Hematopoietic multipotent progenitor cell treated with erythropoietin and hydrocortisone succinate and interleukin-3 and kit ligand, for 17 days (in vitro differentiated cells): ENCODE measurements at regions not wholly inside any gene's neighbourhood (a gene's known extent, or its start where the extent isn't known, plus 50 kb on each side); places are given as distances from the start of the nearest gene placed in this dataset.
"Not testable (repeated sequence)": the region's sequence is repeated elsewhere in the genome, so short reads cannot be mapped to it uniquely, and the experiment has no call there.

Source experiments
- DNase-seq: peaks from one replicate; pipeline ENCODE4 v3.0.0-alpha.2; 2015; ENCODE audit warnings: low spot score

- DNase-seq: no peak
Observed at GRCh38 chr4:110848787-110849186, 225.9 kb upstream of the PITX2 start.

- DNase-seq: no peak
Observed at GRCh38 chr4:110849461-110849860, 226.6 kb upstream of the PITX2 start.

- no peak for DNase-seq
Observed at GRCh38 chr4:110850461-110851442, 227.9 kb upstream of the PITX2 start.

DNA sequence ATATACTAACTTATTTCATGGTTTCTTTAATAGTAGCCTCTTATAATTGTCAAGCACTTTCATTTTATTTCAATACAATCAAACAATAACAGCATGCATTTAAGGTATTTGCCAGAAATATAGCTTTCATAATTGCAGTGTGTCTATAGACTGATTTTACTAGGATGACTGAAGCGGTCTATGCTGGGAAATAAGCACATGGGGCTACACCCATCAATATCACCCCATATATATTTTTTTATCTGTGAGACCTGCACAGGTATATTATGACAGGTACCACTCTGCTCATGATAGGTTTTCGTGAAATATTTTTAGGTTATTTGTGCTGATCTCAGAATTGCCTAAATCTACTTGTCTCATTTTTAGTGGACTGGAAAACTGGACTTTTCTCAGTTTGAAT is 229.1 kb upstream of the PITX2 start:
- DNase-seq: no peak

DNA sequence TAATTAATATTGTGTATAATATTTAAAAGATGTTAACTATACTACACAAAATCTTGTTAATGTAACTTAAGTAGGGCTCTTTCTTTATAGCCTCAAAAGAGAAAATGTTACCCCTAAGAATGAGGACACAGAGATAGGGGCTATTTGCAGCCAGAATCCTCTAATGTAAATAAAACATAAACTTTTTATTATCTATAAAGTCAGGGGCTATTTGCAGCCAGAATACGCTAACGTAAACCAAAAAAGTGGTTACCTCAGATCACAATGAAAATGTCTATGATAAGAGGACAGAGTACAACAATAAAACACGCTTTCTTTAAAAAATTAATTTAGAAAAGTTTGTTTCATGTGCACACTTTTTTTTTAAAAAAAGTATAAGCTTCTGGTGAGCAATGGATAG is 229.9 kb upstream of the PITX2 start:
- DNase-seq: no peak

DNA sequence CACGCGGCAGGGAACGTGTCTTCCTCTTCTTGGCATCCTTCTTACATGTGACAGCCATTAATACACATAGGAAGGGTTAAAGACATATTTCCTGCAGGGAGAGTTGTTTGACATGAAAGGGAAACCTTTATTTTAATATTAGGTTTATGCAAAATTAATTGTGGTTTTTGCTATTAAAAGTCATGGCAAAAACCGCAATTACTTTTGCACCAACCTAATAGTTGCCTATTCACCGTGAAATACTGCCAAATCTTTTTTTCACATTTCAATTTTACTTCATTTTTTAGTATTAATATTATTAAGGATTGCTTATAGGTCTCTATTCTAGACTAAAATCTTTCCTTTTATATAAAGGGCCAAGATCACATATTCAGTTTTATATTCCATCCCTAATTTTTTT is 230.4 kb upstream of the PITX2 start:
- DNase-seq: no peak

DNA sequence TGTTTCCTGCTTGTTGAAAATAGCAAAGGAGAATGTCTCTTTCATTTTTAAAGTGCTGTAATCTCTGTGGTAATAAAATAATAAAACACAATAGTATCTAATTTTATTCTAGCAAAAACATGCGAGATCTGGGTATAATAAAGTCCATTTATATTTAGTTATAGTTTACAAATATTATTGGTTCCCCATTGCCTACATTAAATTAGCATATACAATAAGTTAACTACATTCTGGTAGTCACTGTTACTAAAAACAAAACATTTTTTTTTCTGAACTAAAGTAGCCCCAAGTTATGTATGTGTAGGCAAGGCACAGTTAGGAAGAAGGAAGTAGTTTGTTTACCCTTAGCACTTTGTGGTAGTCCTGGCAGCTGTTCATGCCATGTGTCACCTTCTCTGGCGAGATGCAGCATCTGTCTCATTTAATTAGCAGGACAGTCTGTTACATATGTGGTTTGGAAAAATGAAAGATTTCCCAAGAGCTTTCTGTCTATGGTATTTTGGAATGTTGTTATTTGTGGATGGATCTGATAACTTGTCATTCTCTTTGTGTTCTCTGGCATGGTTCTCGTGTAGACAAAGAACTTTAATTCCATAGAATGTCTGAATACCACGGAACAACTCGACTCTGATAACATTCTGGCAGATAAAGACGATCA is 231.3 kb upstream of the PITX2 start:
- no peak for DNase-seq

GRCh38 chr4:110860125-110860524 is 237.2 kb upstream of the PITX2 start:
- DNase-seq: no peak

DNA sequence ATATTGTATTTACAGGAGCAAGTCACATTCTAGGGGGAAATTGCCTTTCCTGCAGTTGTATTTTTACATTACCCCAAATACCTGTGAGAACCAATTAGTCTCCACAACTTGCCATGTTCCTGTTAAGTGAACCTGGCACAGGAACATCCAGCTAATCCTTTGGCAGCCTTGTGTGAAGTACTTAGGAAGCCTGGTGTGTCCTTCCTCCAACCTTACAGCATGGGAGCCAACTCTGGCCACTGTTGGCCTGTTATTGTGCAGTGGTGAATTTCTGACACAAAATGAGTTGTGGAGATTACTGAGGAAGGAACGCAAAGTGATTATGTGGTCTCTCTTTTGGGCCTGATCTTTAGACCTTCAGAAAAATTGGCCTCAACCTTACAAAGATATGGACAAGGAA is 238.0 kb upstream of the PITX2 start:
- no peak for DNase-seq

GRCh38 chr4:110865611-110866259 is 242.9 kb upstream of the PITX2 start:
- DNase-seq: no peak

DNA sequence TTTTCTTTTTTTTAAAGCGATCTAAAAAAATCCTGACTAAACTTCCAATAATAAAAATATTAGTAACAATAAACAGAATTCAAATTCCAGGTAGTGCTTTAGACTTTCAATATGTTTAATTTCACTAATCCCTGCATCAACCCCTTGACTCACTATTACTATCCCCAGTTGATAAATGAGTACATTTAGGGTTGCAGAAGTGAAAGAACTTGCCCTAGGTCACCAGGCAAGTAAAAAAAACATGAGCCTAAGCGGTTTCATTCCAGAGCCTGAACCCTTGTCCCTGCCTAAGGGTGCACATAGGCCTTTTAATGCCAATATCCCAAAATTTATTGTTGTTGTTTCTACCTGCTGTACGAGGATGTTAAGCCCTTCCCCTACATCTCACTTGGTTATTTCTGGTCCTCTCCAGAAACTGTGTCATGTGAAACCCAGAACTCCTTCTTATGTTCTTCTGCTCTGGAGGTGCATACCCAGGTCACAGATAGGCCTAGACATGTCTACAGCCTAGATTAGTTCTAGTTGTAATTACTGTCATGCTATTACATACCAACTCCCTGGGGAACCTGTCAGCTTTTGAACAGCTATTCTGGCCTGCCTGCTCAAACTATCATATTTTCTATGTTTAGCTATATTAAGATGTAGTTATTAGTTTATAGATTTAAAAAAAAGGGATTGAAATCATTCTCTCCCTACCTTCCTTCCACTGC is 244.5 kb upstream of the PITX2 start:
- DNase-seq: no peak

DNA sequence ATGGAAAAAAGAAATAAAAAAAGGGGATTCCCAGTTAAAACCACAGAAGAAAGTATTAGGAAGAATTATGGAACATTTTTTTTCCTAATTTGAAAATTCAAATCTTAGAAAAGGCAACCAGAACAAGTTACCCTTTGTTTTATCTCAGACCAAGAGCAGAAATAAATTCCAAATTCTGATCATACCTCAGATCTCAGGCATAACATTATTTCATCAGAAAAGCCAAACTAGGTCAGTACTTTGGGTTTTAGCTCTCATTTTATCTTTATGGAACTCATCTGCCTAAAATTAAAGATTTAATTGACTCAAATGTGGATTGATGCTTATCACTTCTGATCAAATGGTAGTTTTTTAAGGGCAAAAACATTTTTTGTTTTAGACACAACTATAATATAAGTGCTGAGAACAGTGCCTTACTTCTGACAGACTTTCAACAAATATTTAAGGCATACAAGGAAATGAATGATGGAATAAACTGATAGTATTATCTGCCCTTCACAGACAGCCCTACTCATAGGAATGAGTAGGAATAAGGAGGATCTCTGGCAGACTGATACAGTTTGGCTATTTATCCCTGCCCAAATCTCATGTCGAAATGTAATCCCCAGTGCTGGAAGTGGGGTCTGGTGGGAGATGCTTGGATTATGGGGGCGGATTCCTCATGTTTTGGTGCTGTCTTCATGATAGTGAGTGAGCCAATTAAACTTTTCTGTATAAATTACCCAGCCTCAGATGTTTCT is 245.3 kb upstream of the PITX2 start:
- DNase-seq: no peak

- DNase-seq: no peak
Observed at GRCh38 chr4:110869114-110869513, 246.2 kb upstream of the PITX2 start.

DNA sequence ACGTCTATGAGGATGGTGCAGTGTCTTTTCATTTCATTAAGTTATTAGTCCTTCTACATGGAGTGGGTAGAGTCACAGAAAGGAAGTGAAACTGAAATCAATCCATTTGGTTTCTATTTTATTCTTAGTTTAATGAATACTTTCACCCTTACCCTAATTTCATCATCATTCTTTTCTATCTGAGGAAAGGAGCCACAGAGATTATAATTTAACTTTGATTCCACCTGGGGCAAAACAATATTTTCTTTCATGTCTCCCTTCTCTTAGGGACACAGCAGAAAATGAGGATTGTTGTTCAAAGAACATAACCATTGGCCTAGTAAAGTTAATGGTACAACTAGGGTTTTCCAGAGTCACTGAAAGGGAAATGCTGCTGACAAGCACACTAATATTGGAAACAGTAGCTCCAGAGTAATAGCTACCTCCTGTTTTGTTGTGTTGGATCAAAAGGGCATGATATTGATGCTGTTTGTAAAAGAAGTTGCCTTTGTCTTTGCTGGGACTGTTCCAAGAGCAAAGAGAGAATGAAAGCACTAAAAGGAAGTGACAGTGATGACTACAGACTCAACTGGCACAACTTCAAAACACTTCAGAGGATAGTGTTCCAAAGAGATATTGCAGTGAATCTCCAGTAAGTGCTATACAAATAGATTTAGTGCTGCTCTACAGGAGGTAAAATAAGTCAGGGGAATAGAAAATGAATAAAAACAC is 247.1 kb upstream of the PITX2 start:
- DNase-seq: no peak

GRCh38 chr4:110876214-110876613 is 253.3 kb upstream of the PITX2 start:
- not testable (repeated sequence) for DNase-seq

DNA sequence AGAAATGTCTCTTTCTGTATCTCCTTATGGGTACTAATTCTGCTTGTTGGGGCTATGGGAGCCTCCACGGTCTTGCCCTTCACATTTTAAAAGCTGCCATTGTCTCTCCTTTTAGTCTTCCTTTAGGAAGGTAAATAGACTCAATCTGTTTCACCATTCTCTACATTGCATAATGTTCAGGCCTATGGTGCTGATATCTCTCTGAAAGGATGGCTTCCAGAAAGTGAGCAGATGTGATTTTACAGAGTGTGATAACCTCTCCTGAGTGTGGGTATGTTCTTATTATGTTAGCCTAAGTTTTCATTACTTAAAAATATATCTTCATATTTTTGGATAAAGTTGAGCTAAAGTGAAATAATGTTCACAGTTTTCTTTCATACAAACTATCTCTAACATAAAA is 254.0 kb upstream of the PITX2 start:
- DNase-seq: no peak

- no peak for DNase-seq
Observed at GRCh38 chr4:110877778-110878370, 255.0 kb upstream of the PITX2 start.

- no peak for DNase-seq
Observed at GRCh38 chr4:110878413-110878812, 255.5 kb upstream of the PITX2 start.

- DNase-seq: no peak
Observed at GRCh38 chr4:110878956-110879355, 256.1 kb upstream of the PITX2 start.

- DNase-seq: no peak
Observed at GRCh38 chr4:110886270-110886669, 263.4 kb upstream of the PITX2 start.
